Testis (tissue), 2 donors: ENCODE measurements at regions not wholly inside any gene's neighbourhood (a gene's known extent, or its start where the extent isn't known, plus 50 kb on each side); places are given as distances from the start of the nearest gene placed in this dataset.

ENCODE experiments used
- DNase-seq: peaks from one replicate; pipeline ENCODE4 v3.0.0-alpha.2; 2019
- H3K27ac ChIP-seq, 2 donors: fragments of 200-600 bp; sonication (generic); one replicate each; pipeline ENCODE4 v1.5.1; 2019
- H3K27me3 ChIP-seq: fragments of 200-600 bp; sonication (generic); one replicate; pipeline ENCODE4 v1.5.1; 2019
- H3K36me3 ChIP-seq: fragments of 200-600 bp; sonication (generic); one replicate; pipeline ENCODE4 v1.5.1; 2017; ENCODE audit warnings: low read depth; ENCODE audit errors: missing control alignments
- H3K4me1 ChIP-seq: fragments of 200-600 bp; sonication (generic); one replicate; pipeline ENCODE4 v1.5.1; 2019
- H3K4me3 ChIP-seq, 2 donors: fragments of 200-600 bp; sonication (generic); one replicate each; pipeline ENCODE4 v1.5.1; 2017 to 2019
- H3K9me3 ChIP-seq: fragments of 200-600 bp; sonication (generic); one replicate; pipeline ENCODE4 v1.5.1; 2017
- CTCF ChIP-seq, 3 experiments: fragments of 450-650 bp in 2 of 3; fragments of 200-600 bp in 1 of 3; sonication (generic) in 1 of 3; IDR thresholded peaks; one replicate each; pipeline ENCODE4 v1.5.1; 2016 to 2019; ENCODE audit warnings: antibody characterized with exemption in 3 of 3, mild to moderate bottlenecking in 2 of 3, moderate library complexity in 1 of 3
- POLR2A ChIP-seq: fragments of 450-650 bp; IDR thresholded peaks from one replicate; pipeline ENCODE4 v1.6.1; 2017; ENCODE audit warnings: antibody characterized with exemption, mild to moderate bottlenecking, moderate library complexity
- WGBS, 2 donors: methylation state at CpG; one replicate each; pipeline ENCODE4 v1.1.5; 2018; 5-methylcytosine and 5-hydroxymethylcytosine counted together
- intact Hi-C: fragments of 100-400 bp; cut with DNase I; formaldehyde crosslinking; loops from one replicate; pipeline ENCODE4 v1.15.1; 2023; ENCODE audit warnings: low total_unique reads

DNA sequence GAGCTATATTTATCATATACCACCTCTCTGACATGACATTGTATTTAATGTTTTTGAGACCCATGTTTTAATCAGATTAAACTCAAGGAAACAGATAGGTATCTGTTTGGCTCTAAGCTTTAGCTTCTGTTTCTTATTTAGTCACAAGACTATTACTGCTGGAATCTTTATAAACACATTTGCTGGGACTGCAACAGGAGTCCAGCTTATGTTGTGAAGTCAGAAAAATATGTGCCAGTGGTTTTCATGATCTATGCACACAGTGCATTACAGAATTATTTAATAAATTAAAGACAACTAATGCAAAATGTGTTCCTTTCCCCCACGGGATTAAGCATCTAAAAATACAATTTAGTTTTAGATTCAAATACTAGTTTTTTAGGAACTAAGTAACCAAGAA is 338.9 kb downstream of the ZEB2 start:
- H3K4me3 ChIP-seq = no peak overlapping the region
- H3K4me1 ChIP-seq = no peaks in the 10 kb centered on the region
- intact Hi-C loops = no loop called here
- no peaks in the 10 kb centered on the region for H3K27me3 ChIP-seq
- no peak for DNase-seq
- no peaks in the 10 kb centered on the region for H3K9me3 ChIP-seq
- WGBS, 2 donors = 76 to 83% methylated on average over 1 of the region's 1 CpG
- H3K27ac ChIP-seq = no peak overlapping the region
- H3K36me3 ChIP-seq = no peaks in the 10 kb centered on the region
- no peak for TF ChIP-seq POLR2A
- TF ChIP-seq CTCF (IDR thresholded peaks at IDR 0.05) = no peak

- no peak overlapping the region for H3K27ac ChIP-seq
- DNase-seq = no peak
- no peak for TF ChIP-seq CTCF (IDR thresholded peaks at IDR 0.05)
- no peak for TF ChIP-seq POLR2A
- no peak overlapping the region for H3K4me3 ChIP-seq
- H3K4me1 ChIP-seq = no peaks in the 10 kb centered on the region
- intact Hi-C loops = no loop called here
- no peaks in the 10 kb centered on the region for H3K27me3 ChIP-seq
- no peaks in the 10 kb centered on the region for H3K36me3 ChIP-seq
- 62 to 69% methylated on average over 3 of the region's 3 CpGs for WGBS, 2 donors
- H3K9me3 ChIP-seq = no peaks in the 10 kb centered on the region
These were observed 339.8 kb downstream of the ZEB2 start for GRCh38 chr2:144180131-144180530.

DNA sequence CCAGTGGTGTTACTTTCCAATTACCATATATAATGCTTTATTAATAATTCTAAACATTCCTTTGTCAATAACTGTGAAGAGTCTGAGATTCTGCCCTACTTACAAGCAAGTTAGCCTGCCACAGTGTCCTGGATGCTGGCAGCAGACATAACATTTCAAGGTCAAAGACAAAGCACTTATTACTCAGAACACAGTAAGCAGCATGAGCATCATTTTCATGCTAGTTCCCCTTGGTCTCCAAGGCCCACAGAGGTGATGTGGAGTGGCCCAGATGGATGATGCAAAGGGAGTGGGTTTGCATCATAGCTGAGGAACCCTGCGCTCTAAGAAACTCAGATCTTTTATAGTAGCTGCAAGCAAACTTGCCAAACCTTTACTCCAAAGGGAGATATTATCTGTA is 349.7 kb downstream of the ZEB2 start:
- H3K4me1 ChIP-seq = no peaks in the 10 kb centered on the region
- H3K9me3 ChIP-seq = no peaks in the 10 kb centered on the region
- DNase-seq = peak; percentile 32
- no peaks in the 10 kb centered on the region for H3K27me3 ChIP-seq
- TF ChIP-seq POLR2A (no peak), CTCF (IDR thresholded peaks at IDR 0.05) (no peak)
- intact Hi-C loops = no loop called here
- 71 to 89% methylated on average over 1 of the region's 1 CpG for WGBS, 2 donors
- no peak overlapping the region for H3K27ac ChIP-seq
- H3K36me3 ChIP-seq = no peaks in the 10 kb centered on the region
- no peak overlapping the region for H3K4me3 ChIP-seq

GRCh38 chr2:144166743-144167142 is 353.2 kb downstream of the ZEB2 start:
- no peaks in the 10 kb centered on the region for H3K36me3 ChIP-seq
- TF ChIP-seq POLR2A (no peak), CTCF (IDR thresholded peaks at IDR 0.05) (no peak)
- intact Hi-C loops = no loop called here
- H3K9me3 ChIP-seq = no peaks in the 10 kb centered on the region
- no peaks in the 10 kb centered on the region for H3K27me3 ChIP-seq
- DNase-seq = no peak
- H3K27ac ChIP-seq = no peak overlapping the region
- H3K4me1 ChIP-seq = no peaks in the 10 kb centered on the region
- no peak overlapping the region for H3K4me3 ChIP-seq

- Histone ChIP-seq H3K27ac (no peak overlapping the region), H3K36me3 (no peaks in the 10 kb centered on the region), H3K4me1 (no peaks in the 10 kb centered on the region), H3K4me3 (no peak overlapping the region), H3K9me3 (no peaks in the 10 kb centered on the region), H3K27me3 (no peaks in the 10 kb centered on the region)
- no peak for DNase-seq
- WGBS, 2 donors = 81 to 96% methylated on average over 1 of the region's 1 CpG
- TF ChIP-seq POLR2A (no peak), CTCF (IDR thresholded peaks at IDR 0.05) (no peak)
- intact Hi-C loops = no loop called here
These were observed 354.2 kb downstream of the ZEB2 start for GRCh38 chr2:144165599-144166250.
